GM12878 (cell line): ENCODE measurements at regions not wholly inside any gene's neighbourhood (a gene's known extent, or its start where the extent isn't known, plus 50 kb on each side); places are given as distances from the start of the nearest gene placed in this dataset.

Experiments used
- ATAC-seq: fragments of 200-7000 bp; cut with Tn5 transposase; 3 replicates; pipeline ENCODE4 v1.9.1; 2020; ENCODE audit warnings: mild to moderate bottlenecking, moderate library complexity
- BruUV-seq: library from RNA; stranded (reverse); fragments of 400-500 nt; replicated peaks from 2 replicates; lab custom pipeline; 2021; lab: Mats Ljungman, UMichigan
- CTCF ChIA-PET: fragments of 300-600 bp; sonication (Branson Sonifier 250); formaldehyde crosslinking; extraction: SDS; loops from one replicate; lab custom pipeline; 2021; ENCODE audit warnings: inconsistent platforms; lab: Yijun Ruan, JAX
- POLR2A ChIA-PET: fragments of 350-600 bp; formaldehyde crosslinking; extraction: SDS; loops from one replicate; lab custom pipeline; 2021; ENCODE audit warnings: inconsistent platforms; lab: Charles Lee
- RAD21 ChIA-PET: fragments of 300-600 bp; sonication (Branson Sonifier 250); formaldehyde crosslinking; loops from one replicate; lab custom pipeline; 2023; ENCODE audit warnings: antibody characterized with exemption; ENCODE audit not compliant: unreplicated experiment; lab: Charles Lee
- SMC1A ChIA-PET: fragments of 300-600 bp; sonication (Branson Sonifier 250); formaldehyde crosslinking; loops from one replicate; lab custom pipeline; 2023; ENCODE audit not compliant: unreplicated experiment, uncharacterized antibody; lab: Charles Lee
- DNase-seq: peaks from one replicate; pipeline ENCODE4 v3.0.0-alpha.2; 2011; ENCODE audit warnings: low read depth, low spot score
- FAIRE-seq: peaks from 3 replicates; lab custom pipeline; 2011; peaks lifted over from hg19 to GRCh38; lab: Jason Lieb, UNC
- H2AFZ ChIP-seq: 2 replicates; pipeline ENCODE4 v1.6.0; 2011; ENCODE audit warnings: low read depth, low read length, control low read depth; ENCODE audit not compliant: control insufficient read depth
- H3K27ac ChIP-seq: 2 replicates; pipeline ENCODE4 v1.5.1; 2011; ENCODE audit warnings: control low read depth; ENCODE audit not compliant: control insufficient read depth, insufficient read depth
- H3K27me3 ChIP-seq, 2 experiments: replicated peaks in 1 of 2; 2 replicates each; pipeline versions ENCODE4 v1.6.0 to v1.6.1; 2011; ENCODE audit warnings: low read length in 1 of 2; ENCODE audit not compliant: control insufficient read depth in 2 of 2, insufficient read depth in 2 of 2
- H3K36me3 ChIP-seq, 2 experiments: 2 replicates each; pipeline ENCODE4 v1.5.1; 2011; ENCODE audit warnings: low read length in 1 of 2; ENCODE audit not compliant: control insufficient read depth in 2 of 2, insufficient read depth in 2 of 2
- H3K4me1 ChIP-seq: 2 replicates; pipeline ENCODE4 v1.6.1; 2011; ENCODE audit warnings: mild to moderate bottlenecking, low read length, moderate library complexity, mixed read lengths; ENCODE audit not compliant: control insufficient read depth, insufficient read depth
- H3K4me2 ChIP-seq: 2 replicates; pipeline ENCODE4 v1.6.0; 2011; ENCODE audit warnings: control low read depth; ENCODE audit not compliant: control insufficient read depth, insufficient read depth
- H3K4me3 ChIP-seq: fragments of 200-600 bp; sonication (generic); 2 replicates; pipeline ENCODE4 v1.5.1; 2016
- H3K79me2 ChIP-seq: 2 replicates; pipeline ENCODE4 v1.6.0; 2011; ENCODE audit warnings: low read length; ENCODE audit not compliant: control insufficient read depth, insufficient read depth
- H3K9ac ChIP-seq: 2 replicates; pipeline ENCODE4 v1.8.0; 2011; ENCODE audit warnings: low read length, control low read depth, mixed read lengths; ENCODE audit not compliant: control insufficient read depth, insufficient read depth
- H3K9me3 ChIP-seq: replicated peaks from 3 replicates; pipeline ENCODE4 v1.5.1; 2011; ENCODE audit warnings: mild to moderate bottlenecking, low read length; ENCODE audit not compliant: control insufficient read depth, insufficient read depth
- H4K20me1 ChIP-seq: 2 replicates; pipeline ENCODE4 v1.6.0; 2011; ENCODE audit not compliant: control insufficient read depth, insufficient read depth
- CBX5 ChIP-seq: sonication (generic); IDR thresholded peaks from 2 replicates; pipeline ENCODE4 v1.6.1; 2016; ENCODE audit warnings: low read depth, moderate library complexity, mild to moderate bottlenecking, inconsistent platforms
- CHD2 ChIP-seq: IDR thresholded peaks from 2 replicates; pipeline ENCODE4 v1.6.1; 2011; ENCODE audit warnings: low read depth, low read length, improper control_type of control experiment, borderline replicate concordance
- ESRRA ChIP-seq: IDR thresholded peaks from 2 replicates; pipeline ENCODE4 v1.6.1; 2012; ENCODE audit warnings: mild to moderate bottlenecking, low read length, improper control_type of control experiment
- EZH2 ChIP-seq: IDR thresholded peaks from 2 replicates; pipeline ENCODE4 v1.6.1; 2012; ENCODE audit warnings: low read depth, mild to moderate bottlenecking, control low read depth, inconsistent platforms, low read length, borderline replicate concordance; ENCODE audit not compliant: control insufficient read depth
- FOS ChIP-seq: IDR thresholded peaks from 3 replicates; pipeline ENCODE4 v1.6.1; 2011; ENCODE audit warnings: borderline replicate concordance; ENCODE audit not compliant: insufficient read length; ENCODE audit errors: extremely low read depth
- HDAC2 ChIP-seq: fragments of 200-600 bp; sonication (generic); IDR thresholded peaks from 2 replicates; pipeline ENCODE4 v1.6.1; 2017
- KDM1A ChIP-seq: fragments of 200-600 bp; sonication (generic); IDR thresholded peaks from 2 replicates; pipeline ENCODE4 v1.6.1; 2016; ENCODE audit warnings: borderline replicate concordance
- MYC ChIP-seq: IDR thresholded peaks from 2 replicates; pipeline ENCODE4 v1.6.1; 2011; ENCODE audit warnings: mild to moderate bottlenecking, low read length, moderate library complexity, inconsistent platforms; ENCODE audit not compliant: insufficient read depth, insufficient replicate concordance, insufficient read length, severe bottlenecking
- NFYB ChIP-seq: IDR thresholded peaks from 2 replicates; pipeline ENCODE4 v1.6.1; 2011; ENCODE audit warnings: low read depth, mild to moderate bottlenecking, low read length, improper control_type of control experiment, moderate library complexity; ENCODE audit not compliant: insufficient read depth
- NRF1 ChIP-seq: conservative IDR thresholded peaks from 2 replicates; pipeline ENCODE4 v1.6.1; 2011; ENCODE audit warnings: mild to moderate bottlenecking, low read depth, low read length, improper control_type of control experiment
- SMAD5 ChIP-seq: IDR thresholded peaks from 2 replicates; pipeline ENCODE4 v1.6.1; 2016; ENCODE audit warnings: antibody characterized with exemption, low read depth
- SPI1 ChIP-seq: IDR thresholded peaks from 2 replicates; pipeline ENCODE4 v1.6.1; 2011; ENCODE audit warnings: low read depth, mild to moderate bottlenecking, low read length, moderate library complexity, borderline replicate concordance; ENCODE audit not compliant: insufficient read depth
- SRF ChIP-seq, 2 experiments: IDR thresholded peaks; 2 replicates each; pipeline ENCODE4 v1.6.1; 2011; ENCODE audit warnings: low read depth in 2 of 2, low read length in 2 of 2, mild to moderate bottlenecking in 1 of 2, moderate library complexity in 1 of 2
- ZNF207 ChIP-seq: fragments of 450-650 bp; IDR thresholded peaks from 2 replicates; pipeline ENCODE4 v1.6.1; 2014; ENCODE audit warnings: antibody characterized with exemption, mild to moderate bottlenecking, borderline replicate concordance
- WGBS: methylation state at CpG from one replicate; pipeline ENCODE4 v1.1.6; 2016; ENCODE audit warnings: low lambda C conversion rate; ENCODE audit not compliant: insufficient replicate concordance, insufficient coverage; ENCODE audit errors: missing lambda C conversion rate; 5-methylcytosine and 5-hydroxymethylcytosine counted together
- in situ Hi-C: fragments of 300-500 bp; cut with MboI; formaldehyde crosslinking; loops from 9 replicates; pipeline ENCODE4 v1.14.3; 2018; ENCODE audit warnings: mixed read lengths
- intact Hi-C: fragments of 100-400 bp; cut with micrococcal nuclease; formaldehyde crosslinking; loops from one replicate; pipeline ENCODE4 v1.14.2; 2022; ENCODE audit not compliant: unreplicated experiment
- TF ChIP-seq, protein P1 (sequence below): fragments of 450-650 bp; IDR thresholded peaks from 2 replicates; pipeline ENCODE4 v1.6.1; 2017; ENCODE audit warnings: antibody characterized with exemption, mild to moderate bottlenecking, moderate library complexity

DNA sequence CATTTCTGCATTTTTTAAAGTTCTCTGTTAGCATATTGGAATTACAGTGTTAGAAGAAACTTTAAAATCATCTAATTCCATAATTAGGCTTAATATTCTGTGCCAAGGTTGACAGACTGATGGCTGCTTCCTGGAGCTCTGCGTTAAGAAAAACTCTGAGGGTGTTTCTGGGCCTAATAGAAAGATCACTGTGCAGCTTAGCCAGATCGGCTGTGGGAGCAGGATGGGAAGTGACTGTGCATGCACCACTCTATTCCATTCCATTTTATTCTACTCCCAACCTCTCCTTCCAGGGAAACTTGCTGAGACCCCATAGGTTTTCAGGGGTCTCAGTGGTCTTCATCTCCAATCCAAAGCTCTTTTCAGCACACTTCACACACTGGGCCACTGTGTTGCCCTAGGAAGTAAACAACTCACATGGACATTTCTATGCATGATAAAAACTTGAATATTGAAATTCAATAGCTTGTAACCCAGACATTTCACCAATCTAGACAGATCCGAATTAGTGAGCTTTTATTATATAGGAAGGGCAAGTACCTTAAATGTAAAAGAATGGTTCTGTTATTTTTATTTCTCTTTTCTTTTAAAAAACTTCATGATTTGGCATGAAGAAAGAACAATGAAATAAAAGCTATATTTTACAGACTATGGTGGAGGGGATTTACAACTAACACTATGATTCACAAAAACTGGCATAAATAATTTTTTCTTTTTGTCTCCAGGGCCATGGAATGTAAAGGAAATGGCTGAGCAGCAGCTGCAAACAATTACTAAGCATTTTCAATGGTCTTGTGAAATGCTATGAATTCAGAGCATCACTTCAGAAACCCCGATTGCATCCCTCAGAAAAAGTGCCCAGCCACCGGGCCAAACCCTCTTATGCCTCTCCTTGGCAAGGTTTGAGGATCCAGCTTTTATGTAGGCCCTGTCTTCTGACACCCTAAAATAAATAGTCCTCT lies 51.4 kb upstream of the DAB2 start:
- H3K9me3 ChIP-seq, result no peaks in the 10 kb centered on the region
- H3K9ac ChIP-seq, result no peak overlapping the region
- DNase-seq, result no peak
- no peaks in the 10 kb centered on the region for H4K20me1 ChIP-seq
- no peak for TF ChIP-seq SMAD5
- no peak for TF ChIP-seq KDM1A
- TF ChIP-seq MYC, result no peak
- no peak for TF ChIP-seq CHD2
- no peak for TF ChIP-seq ESRRA
- ChIA-PET POLR2A (no interaction called here), CTCF (interaction anchor here (0.9 kb wide), 1 partner anchor 11 kb away, joined by 3 read pairs; no protein-coding TSS in a partner anchor), SMC1A (interaction anchor here (0.7 kb wide), 3 partner anchors 14 to 1212 kb away, joined by 3 to 5 read pairs (median 3); no protein-coding TSS in a partner anchor), RAD21 (no interaction called here)
- no peak overlapping the region for H3K4me2 ChIP-seq
- H3K4me1 ChIP-seq, result no peaks in the 10 kb centered on the region
- intact Hi-C loops, result no loop called here
- H3K27me3 ChIP-seq, result no peaks in the 10 kb centered on the region
- no peaks in the 10 kb centered on the region for H3K36me3 ChIP-seq
- no peak overlapping the region for H2AFZ ChIP-seq
- H3K4me3 ChIP-seq, result no peak overlapping the region
- FAIRE-seq, result no peak
- ATAC-seq, result no peak
- BruUV-seq, result no TSS peak
- in situ Hi-C loops, result no loop called here
- WGBS, result 8% methylated on average over 5 of the region's 5 CpGs
- H3K27ac ChIP-seq, result no peak overlapping the region
- no peaks in the 10 kb centered on the region for H3K79me2 ChIP-seq

DNA sequence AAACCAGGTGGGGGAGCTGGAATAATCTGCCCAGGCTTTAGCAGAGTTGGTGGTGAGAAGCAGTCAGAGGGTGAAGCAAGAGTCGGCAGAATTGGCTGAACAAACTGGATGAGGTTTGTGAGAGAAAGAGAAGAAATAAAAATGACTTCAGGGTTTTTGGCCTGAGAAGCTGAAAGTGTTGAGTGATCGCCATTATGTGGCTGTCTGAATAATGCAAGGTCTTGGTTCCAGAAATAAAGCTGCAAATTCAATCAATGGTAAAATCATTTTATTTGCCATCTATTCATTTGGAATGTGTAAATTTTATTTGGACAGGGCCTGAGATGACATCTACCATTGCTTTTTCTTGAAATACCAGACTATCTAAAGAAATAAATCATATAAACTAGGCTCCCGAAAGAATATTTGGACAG lies 50.4 kb upstream of the DAB2 start:
- no peak overlapping the region for H3K9ac ChIP-seq
- no peak overlapping the region for H3K4me3 ChIP-seq
- no peaks in the 10 kb centered on the region for H3K36me3 ChIP-seq
- SMC1A ChIA-PET, result no interaction called here
- ATAC-seq (no peak), DNase-seq (no peak), FAIRE-seq (no peak)
- POLR2A ChIA-PET, result no interaction called here
- no peaks in the 10 kb centered on the region for H3K4me1 ChIP-seq
- H3K79me2 ChIP-seq, result no peaks in the 10 kb centered on the region
- no peak overlapping the region for H2AFZ ChIP-seq
- intact Hi-C loops (no loop called here), in situ Hi-C loops (no loop called here)
- no peaks in the 10 kb centered on the region for H3K9me3 ChIP-seq
- no peaks in the 10 kb centered on the region for H3K27me3 ChIP-seq
- no peak overlapping the region for H3K27ac ChIP-seq
- WGBS, result 35% methylated on average over 3 of the region's 3 CpGs
- CTCF ChIA-PET, result no interaction called here
- H4K20me1 ChIP-seq, result no peaks in the 10 kb centered on the region
- no peak overlapping the region for H3K4me2 ChIP-seq
- RAD21 ChIA-PET, result no interaction called here
- BruUV-seq, result no TSS peak
- TF ChIP-seq NRF1, result no peak
- TF ChIP-seq EZH2, result no peak
- no peak for TF ChIP-seq HDAC2
- no peak for TF ChIP-seq SPI1
- TF ChIP-seq FOS, result no peak
- TF ChIP-seq, protein P1, sequence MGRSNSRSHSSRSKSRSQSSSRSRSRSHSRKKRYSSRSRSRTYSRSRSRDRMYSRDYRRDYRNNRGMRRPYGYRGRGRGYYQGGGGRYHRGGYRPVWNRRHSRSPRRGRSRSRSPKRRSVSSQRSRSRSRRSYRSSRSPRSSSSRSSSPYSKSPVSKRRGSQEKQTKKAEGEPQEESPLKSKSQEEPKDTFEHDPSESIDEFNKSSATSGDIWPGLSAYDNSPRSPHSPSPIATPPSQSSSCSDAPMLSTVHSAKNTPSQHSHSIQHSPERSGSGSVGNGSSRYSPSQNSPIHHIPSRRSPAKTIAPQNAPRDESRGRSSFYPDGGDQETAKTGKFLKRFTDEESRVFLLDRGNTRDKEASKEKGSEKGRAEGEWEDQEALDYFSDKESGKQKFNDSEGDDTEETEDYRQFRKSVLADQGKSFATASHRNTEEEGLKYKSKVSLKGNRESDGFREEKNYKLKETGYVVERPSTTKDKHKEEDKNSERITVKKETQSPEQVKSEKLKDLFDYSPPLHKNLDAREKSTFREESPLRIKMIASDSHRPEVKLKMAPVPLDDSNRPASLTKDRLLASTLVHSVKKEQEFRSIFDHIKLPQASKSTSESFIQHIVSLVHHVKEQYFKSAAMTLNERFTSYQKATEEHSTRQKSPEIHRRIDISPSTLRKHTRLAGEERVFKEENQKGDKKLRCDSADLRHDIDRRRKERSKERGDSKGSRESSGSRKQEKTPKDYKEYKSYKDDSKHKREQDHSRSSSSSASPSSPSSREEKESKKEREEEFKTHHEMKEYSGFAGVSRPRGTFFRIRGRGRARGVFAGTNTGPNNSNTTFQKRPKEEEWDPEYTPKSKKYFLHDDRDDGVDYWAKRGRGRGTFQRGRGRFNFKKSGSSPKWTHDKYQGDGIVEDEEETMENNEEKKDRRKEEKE, result no peak
- no peak for TF ChIP-seq NFYB
- TF ChIP-seq SRF (IDR thresholded peaks at IDR 0.05; ENCODE audit: low read depth in 2 of 2, low read length in 2 of 2), result no peak
- TF ChIP-seq ZNF207, result no peak
- no peak for TF ChIP-seq CBX5
